ENCODE measurements at regions not wholly inside any gene's neighbourhood (a gene's known extent, or its start where the extent isn't known, plus 50 kb on each side); places are given as distances from the start of the nearest gene placed in this dataset.
"Not testable (repeated sequence)": the region's sequence is repeated elsewhere in the genome, so short reads cannot be mapped to it uniquely, and the experiment has no call there.

GRCh38 chr10:83542774-83543411, 596.4 kb upstream of the GHITM start:
- no peaks in the 10 kb centered on the region for H3K27me3 ChIP-seq (ENCODE audit: insufficient read depth, low read depth)
- H3K4me3 ChIP-seq, result no peak overlapping the region
- no peaks in the 10 kb centered on the region for H3K9me3 ChIP-seq (ENCODE audit: insufficient read depth, low read depth)
- H3K4me2 ChIP-seq, result no peak overlapping the region
- no peaks in the 10 kb centered on the region for H3K36me3 ChIP-seq (ENCODE audit: low read depth)
- H3F3A ChIP-seq (ENCODE audit: insufficient read depth, low read depth), result no peaks in the 10 kb centered on the region
- H3K79me2 ChIP-seq (ENCODE audit: low read depth), result no peaks in the 10 kb centered on the region
- TF ChIP-seq EZH2 (IDR thresholded peaks at IDR 0.05; ENCODE audit: low read depth) (no peak), CTCF (conservative IDR thresholded peaks at IDR 0.05) (no peak)
- ChIA-PET POLR2A (ENCODE audit: unreplicated experiment) (no interaction called here), CTCF (no interaction called here)
- DNase-seq, result no peak
- no peaks in the 10 kb centered on the region for H4K20me1 ChIP-seq (ENCODE audit: insufficient read depth)
- BruUV-seq (replicated peaks), result no TSS peak
- no peak overlapping the region for H3K27ac ChIP-seq
- H2AFZ ChIP-seq, result no peak overlapping the region
- intact Hi-C loops (cut with micrococcal nuclease; ENCODE audit: unreplicated experiment), result no loop called here
- H3K4me1 ChIP-seq (replicated peaks; ENCODE audit: insufficient read depth), result no peaks in the 10 kb centered on the region
- H3K9me2 ChIP-seq (ENCODE audit: insufficient read depth), result no peaks in the 10 kb centered on the region

DNA sequence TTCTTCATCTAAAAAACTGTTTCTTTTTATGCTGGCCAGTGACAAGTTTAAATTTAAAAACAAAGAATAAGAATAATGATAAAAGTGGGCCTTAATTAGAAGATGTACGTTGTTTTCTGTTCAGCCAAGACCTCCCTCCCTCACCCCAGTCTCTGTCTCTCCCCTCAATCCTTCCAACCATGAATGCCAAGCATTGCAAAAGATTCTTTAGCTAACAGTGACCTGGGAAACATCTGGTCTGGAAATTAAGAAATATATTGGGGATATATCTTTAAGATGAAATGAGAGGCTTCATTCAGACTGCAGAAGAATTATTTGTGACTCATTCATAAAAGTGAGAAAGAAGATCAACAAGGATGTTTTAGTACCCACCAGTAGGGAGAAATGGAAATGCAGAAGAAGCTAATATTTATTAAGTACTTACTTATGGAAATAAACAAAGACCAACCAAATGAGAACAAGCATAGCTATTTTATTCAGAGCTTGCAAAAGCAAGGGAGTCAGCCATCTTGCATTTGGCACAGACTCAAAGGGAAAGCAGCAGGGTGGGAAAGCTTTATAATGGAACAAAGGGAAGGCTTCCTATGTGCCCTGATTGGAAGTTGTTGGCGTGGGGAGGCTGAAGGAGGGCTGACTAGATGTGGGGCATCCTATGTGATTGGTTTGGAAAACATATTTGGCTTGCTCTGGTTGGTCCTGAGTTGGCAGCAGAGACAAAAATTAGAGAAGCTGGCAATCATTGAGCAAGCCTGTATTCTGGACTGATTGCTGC, 595.4 kb upstream of the GHITM start:
- no peak for DNase-seq
- no TSS peak for BruUV-seq (replicated peaks)
- H4K20me1 ChIP-seq (ENCODE audit: insufficient read depth), result no peaks in the 10 kb centered on the region
- TF ChIP-seq EZH2 (IDR thresholded peaks at IDR 0.05; ENCODE audit: low read depth) (no peak), CTCF (conservative IDR thresholded peaks at IDR 0.05) (no peak)
- no peak overlapping the region for H3K4me3 ChIP-seq
- no peak overlapping the region for H3K4me2 ChIP-seq
- no peaks in the 10 kb centered on the region for H3K36me3 ChIP-seq (ENCODE audit: low read depth)
- H3F3A ChIP-seq (ENCODE audit: insufficient read depth, low read depth), result no peaks in the 10 kb centered on the region
- ChIA-PET CTCF (no interaction called here), POLR2A (ENCODE audit: unreplicated experiment) (no interaction called here)
- H3K4me1 ChIP-seq (replicated peaks; ENCODE audit: insufficient read depth), result no peaks in the 10 kb centered on the region
- intact Hi-C loops (cut with micrococcal nuclease; ENCODE audit: unreplicated experiment), result no loop called here
- no peaks in the 10 kb centered on the region for H3K9me2 ChIP-seq (ENCODE audit: insufficient read depth)
- H3K27me3 ChIP-seq (ENCODE audit: insufficient read depth, low read depth), result no peaks in the 10 kb centered on the region
- no peaks in the 10 kb centered on the region for H3K9me3 ChIP-seq (ENCODE audit: insufficient read depth, low read depth)
- H3K27ac ChIP-seq, result no peak overlapping the region
- H2AFZ ChIP-seq, result no peak overlapping the region
- no peaks in the 10 kb centered on the region for H3K79me2 ChIP-seq (ENCODE audit: low read depth)

- H3K36me3 ChIP-seq (ENCODE audit: low read depth), result no peaks in the 10 kb centered on the region
- TF ChIP-seq EZH2 (IDR thresholded peaks at IDR 0.05; ENCODE audit: low read depth) (no peak), CTCF (conservative IDR thresholded peaks at IDR 0.05) (no peak)
- POLR2A ChIA-PET (ENCODE audit: unreplicated experiment), result no interaction called here
- H4K20me1 ChIP-seq (ENCODE audit: insufficient read depth), result no peaks in the 10 kb centered on the region
- CTCF ChIA-PET, result no interaction called here
- no TSS peak for BruUV-seq (replicated peaks)
- no peak overlapping the region for H3K27ac ChIP-seq
- no peak overlapping the region for H2AFZ ChIP-seq
- H3K27me3 ChIP-seq (ENCODE audit: insufficient read depth, low read depth), result no peaks in the 10 kb centered on the region
- H3K9me3 ChIP-seq (ENCODE audit: insufficient read depth, low read depth), result no peaks in the 10 kb centered on the region
- no peak overlapping the region for H3K4me2 ChIP-seq
- no peaks in the 10 kb centered on the region for H3K79me2 ChIP-seq (ENCODE audit: low read depth)
- no peak overlapping the region for H3K4me3 ChIP-seq
- DNase-seq, result no peak
- H3K4me1 ChIP-seq (replicated peaks; ENCODE audit: insufficient read depth), result no peaks in the 10 kb centered on the region
- intact Hi-C loops (cut with micrococcal nuclease; ENCODE audit: unreplicated experiment), result no loop called here
- no peaks in the 10 kb centered on the region for H3F3A ChIP-seq (ENCODE audit: insufficient read depth, low read depth)
- H3K9me2 ChIP-seq (ENCODE audit: insufficient read depth), result no peaks in the 10 kb centered on the region
These were observed 593.4 kb upstream of the GHITM start for GRCh38 chr10:83545901-83546391.

- POLR2A ChIA-PET (ENCODE audit: unreplicated experiment); H3K9me2 ChIP-seq (ENCODE audit: insufficient read depth); H2AFZ ChIP-seq; DNase-seq; H3K27ac ChIP-seq; BruUV-seq (replicated peaks); H3K4me2 ChIP-seq; H3K4me1 ChIP-seq (replicated peaks; ENCODE audit: insufficient read depth); intact Hi-C loops (cut with micrococcal nuclease; ENCODE audit: unreplicated experiment); H3K36me3 ChIP-seq (ENCODE audit: low read depth); H3K79me2 ChIP-seq (ENCODE audit: low read depth); H3K9me3 ChIP-seq (ENCODE audit: insufficient read depth, low read depth); H3K4me3 ChIP-seq; CTCF ChIA-PET; H3F3A ChIP-seq (ENCODE audit: insufficient read depth, low read depth); H3K27me3 ChIP-seq (ENCODE audit: insufficient read depth, low read depth); H4K20me1 ChIP-seq (ENCODE audit: insufficient read depth): not testable (repeated sequence)
These were observed 588.1 kb upstream of the GHITM start for GRCh38 chr10:83551190-83551589.
